Activated CD4-positive, alpha-beta memory T cell treated with anti-CD3 and anti-CD28 coated beads for 36 hours (primary cell): ENCODE measurements at regions not wholly inside any gene's neighbourhood (a gene's known extent, or its start where the extent isn't known, plus 50 kb on each side); places are given as distances from the start of the nearest gene placed in this dataset.

ENCODE experiments used
- CTCF ChIA-PET: fragments of 350-600 bp; sonication (Branson Sonifier 250); formaldehyde crosslinking; loops from one replicate; lab custom pipeline; 2021; ENCODE audit warnings: antibody characterized with exemption, inconsistent platforms; lab: Charles Lee
- POLR2A ChIA-PET: fragments of 350-600 bp; sonication (Branson Sonifier 250); formaldehyde crosslinking; loops from one replicate; lab custom pipeline; 2021; ENCODE audit warnings: antibody characterized with exemption; lab: Charles Lee
- DNase-seq: peaks from one replicate; pipeline ENCODE4 v3.0.0-alpha.2; 2020
- H3K27ac Mint-ChIP-seq: one replicate; pipeline ENCODE4 v1.8.0; 2021; ENCODE audit warnings: mixed read lengths
- H3K27me3 Mint-ChIP-seq: one replicate; pipeline ENCODE4 v1.8.0; 2021; ENCODE audit warnings: mixed read lengths
- H3K36me3 Mint-ChIP-seq: one replicate; pipeline ENCODE4 v1.8.0; 2021; ENCODE audit warnings: mixed read lengths
- H3K4me1 Mint-ChIP-seq: one replicate; pipeline ENCODE4 v1.8.0; 2021; ENCODE audit warnings: low read depth, mixed read lengths
- H3K4me3 Mint-ChIP-seq: one replicate; pipeline ENCODE4 v1.8.0; 2021; ENCODE audit warnings: mild to moderate bottlenecking, mixed read lengths
- H3K9me3 Mint-ChIP-seq: one replicate; pipeline ENCODE4 v1.8.0; 2021; ENCODE audit warnings: mixed read lengths
- intact Hi-C: fragments of 100-400 bp; cut with micrococcal nuclease; formaldehyde crosslinking; loops from one replicate; pipeline ENCODE4 v1.15.1; 2023

DNA sequence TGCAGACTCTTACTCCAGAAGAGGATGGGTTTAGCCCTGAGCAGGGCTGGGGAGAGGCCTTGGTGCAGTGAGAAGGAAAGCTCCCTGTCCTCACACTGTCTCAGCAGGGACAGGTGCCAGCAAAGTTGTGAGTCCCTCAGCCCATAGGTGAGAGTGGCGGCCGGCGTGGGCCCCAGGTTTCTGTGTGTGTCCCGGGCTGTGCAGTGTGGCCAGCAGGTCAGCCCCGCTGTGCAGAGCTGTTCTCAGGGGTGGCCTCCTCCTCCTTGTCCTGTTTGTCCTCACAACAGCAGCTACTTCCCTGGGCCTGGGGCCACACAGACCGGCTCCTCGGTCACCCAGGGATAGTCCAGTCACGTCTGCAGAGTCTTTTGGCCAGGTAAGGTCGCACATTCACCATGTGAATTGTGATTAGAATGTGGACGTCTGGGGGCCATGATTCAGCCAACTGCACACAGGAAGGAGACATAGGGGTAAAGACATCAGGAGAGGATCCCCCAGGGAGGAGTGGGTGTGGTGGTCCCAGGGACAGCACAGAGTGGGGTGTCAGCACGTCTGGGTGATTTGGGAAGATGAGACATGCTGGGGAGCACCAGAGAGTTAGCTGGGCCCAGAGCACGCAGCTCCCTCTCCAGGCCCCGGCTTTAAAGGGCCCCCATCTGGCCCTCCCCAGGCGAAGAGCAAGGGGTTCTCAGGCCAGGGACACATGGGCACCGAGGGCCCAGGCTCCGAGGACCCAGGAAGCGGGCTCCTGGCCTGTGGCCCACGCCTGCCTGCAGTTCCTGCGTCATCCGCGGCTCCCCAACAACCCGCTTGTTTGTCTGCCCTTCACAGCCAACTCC is 81.6 kb downstream of the MYEOV start:
- no peak for DNase-seq
- Mint-ChIP-seq H3K4me1 (no peaks in the 10 kb centered on the region), H3K27ac (no peak overlapping the region), H3K27me3 (no peaks in the 10 kb centered on the region), H3K9me3 (no peaks in the 10 kb centered on the region), H3K36me3 (no peaks in the 10 kb centered on the region), H3K4me3 (no peak overlapping the region)
- ChIA-PET POLR2A (no interaction called here), CTCF (no interaction called here)
- intact Hi-C loops, result no loop called here

- Mint-ChIP-seq H3K27me3 (no peaks in the 10 kb centered on the region), H3K4me3 (no peak overlapping the region), H3K9me3 (no peaks in the 10 kb centered on the region), H3K4me1 (no peaks in the 10 kb centered on the region), H3K36me3 (no peaks in the 10 kb centered on the region), H3K27ac (no peak overlapping the region)
- ChIA-PET CTCF (no interaction called here), POLR2A (no interaction called here)
- no peak for DNase-seq
- intact Hi-C loops, result no loop called here
Observed at GRCh38 chr11:69376155-69377028, 82.4 kb downstream of the MYEOV start.

- DNase-seq, result no peak
Observed at GRCh38 chr11:69377029-69377952, 83.3 kb downstream of the MYEOV start.

GRCh38 chr11:69377953-69378302 is 84.0 kb downstream of the MYEOV start:
- intact Hi-C loops, result no loop called here
- no peak for DNase-seq
- Mint-ChIP-seq H3K27ac (no peak overlapping the region), H3K9me3 (no peaks in the 10 kb centered on the region), H3K36me3 (no peaks in the 10 kb centered on the region), H3K27me3 (no peaks in the 10 kb centered on the region), H3K4me3 (no peak overlapping the region), H3K4me1 (no peaks in the 10 kb centered on the region)
- ChIA-PET POLR2A (no interaction called here), CTCF (no interaction called here)

More at GRCh38 chr11:69377029-69377952, 83.3 kb downstream of the MYEOV start:
- CTCF ChIA-PET, result no interaction called here
- H3K9me3 Mint-ChIP-seq, result no peaks in the 10 kb centered on the region
- POLR2A ChIA-PET, result no interaction called here
- H3K36me3 Mint-ChIP-seq, result no peaks in the 10 kb centered on the region
- no peak overlapping the region for H3K4me3 Mint-ChIP-seq
- intact Hi-C loops, result no loop called here
- H3K27ac Mint-ChIP-seq, result no peak overlapping the region
- no peaks in the 10 kb centered on the region for H3K4me1 Mint-ChIP-seq
- H3K27me3 Mint-ChIP-seq, result no peaks in the 10 kb centered on the region

- H3K27me3 Mint-ChIP-seq, result no peaks in the 10 kb centered on the region
- intact Hi-C loops, result no loop called here
- no peaks in the 10 kb centered on the region for H3K9me3 Mint-ChIP-seq
- no peak overlapping the region for H3K4me3 Mint-ChIP-seq
- H3K36me3 Mint-ChIP-seq, result no peaks in the 10 kb centered on the region
- no peak for DNase-seq
- no peaks in the 10 kb centered on the region for H3K4me1 Mint-ChIP-seq
- CTCF ChIA-PET, result no interaction called here
- POLR2A ChIA-PET, result no interaction called here
- H3K27ac Mint-ChIP-seq, result no peak overlapping the region
Observed at GRCh38 chr11:69378303-69379141, 84.6 kb downstream of the MYEOV start.

DNA sequence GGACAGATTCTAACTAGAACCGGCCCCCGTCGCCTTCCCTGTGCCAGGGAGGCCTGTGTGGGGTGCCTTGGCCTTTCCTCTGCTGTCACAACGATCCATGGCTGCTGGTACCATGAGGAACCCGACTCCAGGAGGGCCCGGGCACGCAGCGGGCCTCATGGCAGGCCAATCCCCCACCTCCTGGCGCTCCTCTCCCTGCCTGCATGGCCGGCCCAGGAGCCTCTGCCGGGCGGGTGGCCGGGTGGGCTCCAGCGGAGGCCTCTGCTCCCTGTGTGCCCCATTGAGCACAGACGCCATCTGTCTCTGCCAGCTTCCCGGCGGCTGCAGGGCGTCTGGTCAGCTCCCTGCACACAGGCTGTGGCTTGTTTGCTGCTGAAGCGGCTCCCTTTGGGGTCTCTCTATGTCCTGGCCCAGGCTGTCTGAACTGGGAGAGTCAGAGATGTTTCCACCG is 86.5 kb downstream of the MYEOV start:
- DNase-seq, result no peak
- no peak overlapping the region for H3K27ac Mint-ChIP-seq
- ChIA-PET CTCF (no interaction called here), POLR2A (no interaction called here)
- H3K4me3 Mint-ChIP-seq, result no peak overlapping the region
- intact Hi-C loops, result no loop called here
- H3K9me3 Mint-ChIP-seq, result no peaks in the 10 kb centered on the region
- no peaks in the 10 kb centered on the region for H3K4me1 Mint-ChIP-seq
- no peaks in the 10 kb centered on the region for H3K27me3 Mint-ChIP-seq
- no peaks in the 10 kb centered on the region for H3K36me3 Mint-ChIP-seq

DNA sequence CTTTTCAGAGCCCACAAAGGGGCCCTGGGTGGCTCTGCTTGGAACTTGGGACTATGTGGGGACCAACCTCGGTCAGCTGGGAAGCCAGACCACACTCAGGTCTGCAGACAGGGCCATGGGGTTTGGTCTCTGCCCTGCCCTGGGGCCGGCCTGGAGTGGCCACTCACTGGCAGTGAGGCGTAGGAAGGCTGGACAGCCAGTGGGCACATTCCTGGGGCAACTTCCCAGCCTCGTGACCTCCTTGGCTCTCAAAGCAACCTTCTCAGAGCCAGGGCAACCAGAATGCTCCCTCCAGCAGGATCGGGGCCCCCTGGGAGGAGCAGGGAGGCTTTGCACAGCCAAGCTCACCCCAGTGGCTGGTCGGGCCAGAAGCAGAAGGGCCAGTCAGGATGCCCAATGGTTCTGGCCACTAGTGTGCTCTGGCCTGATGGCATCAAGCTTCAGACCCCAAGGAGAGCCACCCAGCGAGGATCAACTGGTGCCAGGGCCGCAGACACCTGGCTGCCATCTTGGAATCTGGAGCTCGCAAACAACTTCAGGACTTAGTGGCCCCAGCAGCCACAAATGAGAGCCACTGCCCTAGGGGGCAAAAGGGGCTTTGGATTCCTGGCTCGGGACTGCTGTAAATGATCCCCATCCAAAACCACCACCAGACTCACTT is 87.1 kb downstream of the MYEOV start:
- DNase-seq, result no peak
- intact Hi-C loops, result no loop called here
- Mint-ChIP-seq H3K4me1 (no peaks in the 10 kb centered on the region), H3K27me3 (no peaks in the 10 kb centered on the region), H3K36me3 (no peaks in the 10 kb centered on the region), H3K4me3 (no peak overlapping the region), H3K9me3 (no peaks in the 10 kb centered on the region), H3K27ac (no peak overlapping the region)
- ChIA-PET CTCF (no interaction called here), POLR2A (no interaction called here)

DNA sequence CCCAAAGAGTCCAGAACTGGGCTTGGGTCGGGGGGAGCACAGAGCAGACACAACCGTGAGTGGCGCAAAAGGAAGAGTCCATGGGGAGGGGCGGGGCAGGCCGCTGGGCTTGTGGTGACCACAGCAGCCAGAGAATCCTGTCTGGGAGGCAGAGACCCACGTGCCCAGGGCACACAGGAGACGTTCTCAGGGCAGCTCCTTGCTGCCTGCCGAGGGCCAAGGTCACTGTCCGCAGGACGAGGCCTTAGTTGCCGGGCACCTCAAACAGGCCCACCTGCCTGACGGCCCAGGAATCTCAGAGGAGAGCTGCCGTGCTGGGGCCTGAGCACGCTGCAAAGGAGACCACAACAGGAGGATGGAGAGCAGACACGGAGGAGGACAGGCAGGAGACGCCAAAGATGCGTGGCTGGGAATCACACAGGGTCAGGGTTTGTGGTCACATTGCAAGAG is 87.8 kb downstream of the MYEOV start:
- intact Hi-C loops, result no loop called here
- H3K36me3 Mint-ChIP-seq, result no peaks in the 10 kb centered on the region

GRCh38 chr11:69382131-69383128 is 88.5 kb downstream of the MYEOV start:
- H3K36me3 Mint-ChIP-seq, result no peaks in the 10 kb centered on the region
- no peak overlapping the region for H3K4me3 Mint-ChIP-seq
- intact Hi-C loops, result no loop called here
- ChIA-PET POLR2A (interaction anchor here (0.5 kb wide), 1 partner anchor 35 kb away, joined by 3 read pairs; no protein-coding TSS in a partner anchor), CTCF (no interaction called here)
- no peak overlapping the region for H3K27ac Mint-ChIP-seq
- H3K27me3 Mint-ChIP-seq, result no peaks in the 10 kb centered on the region
- DNase-seq, result no peak
- no peaks in the 10 kb centered on the region for H3K4me1 Mint-ChIP-seq
- H3K9me3 Mint-ChIP-seq, result peaks cover 3% of the 10 kb centered on the region

More for the DNA sequence above, 87.8 kb downstream of the MYEOV start:
- Mint-ChIP-seq H3K9me3 (no peaks in the 10 kb centered on the region), H3K27ac (no peak overlapping the region), H3K4me3 (no peak overlapping the region), H3K27me3 (no peaks in the 10 kb centered on the region), H3K4me1 (no peaks in the 10 kb centered on the region)
- no peak for DNase-seq
- POLR2A ChIA-PET, result interaction anchor here (0.5 kb wide), 1 partner anchor 34 kb away, joined by 3 read pairs; no protein-coding TSS in a partner anchor
- CTCF ChIA-PET, result no interaction called here
